Mesendoderm (in vitro differentiated cells): ENCODE measurements at regions not wholly inside any gene's neighbourhood (a gene's known extent, or its start where the extent isn't known, plus 50 kb on each side); places are given as distances from the start of the nearest gene placed in this dataset.

Experiments
- DNase-seq: peaks from one replicate; pipeline ENCODE4 v3.0.0; 2013
- H2AK5ac ChIP-seq: 2 replicates; pipeline ENCODE4 v1.6.1; 2013; ENCODE audit warnings: low read length, inconsistent platforms
- H2BK120ac ChIP-seq: 2 replicates; pipeline ENCODE4 v1.6.1; 2013; ENCODE audit warnings: low read depth, mild to moderate bottlenecking, low read length, moderate library complexity, mixed read lengths
- H2BK15ac ChIP-seq: replicated peaks from 2 replicates; pipeline ENCODE4 v1.6.1; 2013; ENCODE audit warnings: low read depth, mild to moderate bottlenecking, moderate library complexity
- H2BK5ac ChIP-seq: 2 replicates; pipeline ENCODE4 v1.6.1; 2013; ENCODE audit warnings: low read length, inconsistent platforms
- H3K18ac ChIP-seq: 2 replicates; pipeline ENCODE4 v1.6.1; 2013; ENCODE audit warnings: mild to moderate bottlenecking, low read length, mixed read lengths
- H3K23ac ChIP-seq: one replicate; pipeline ENCODE4 v1.6.1; 2013; ENCODE audit warnings: low read length
- H3K27ac ChIP-seq: 2 replicates; pipeline ENCODE4 v1.5.1; 2013; ENCODE audit warnings: low read depth, mild to moderate bottlenecking, inconsistent platforms, low read length, moderate library complexity
- H3K27me3 ChIP-seq: 2 replicates; pipeline ENCODE4 v1.6.1; 2013; ENCODE audit warnings: low read length, control low read depth, mild to moderate bottlenecking, inconsistent platforms; ENCODE audit not compliant: insufficient read depth, poor library complexity
- H3K36me3 ChIP-seq: 2 replicates; pipeline ENCODE4 v1.6.1; 2013; ENCODE audit warnings: low read length, inconsistent platforms; ENCODE audit not compliant: control insufficient read depth, insufficient read depth
- H3K4ac ChIP-seq: one replicate; pipeline ENCODE4 v1.6.1; 2013; ENCODE audit warnings: low read depth, mild to moderate bottlenecking, low read length, moderate library complexity
- H3K4me1 ChIP-seq: 2 replicates; pipeline ENCODE4 v1.6.1; 2013; ENCODE audit warnings: low read depth, low read length, inconsistent platforms; ENCODE audit not compliant: control insufficient read depth
- H3K4me2 ChIP-seq: 2 replicates; pipeline ENCODE4 v1.6.1; 2013; ENCODE audit warnings: low read length
- H3K4me3 ChIP-seq: 2 replicates; pipeline ENCODE4 v1.5.1; 2013; ENCODE audit warnings: mild to moderate bottlenecking, low read length
- H3K56ac ChIP-seq: one replicate; pipeline ENCODE4 v1.6.1; 2013; ENCODE audit warnings: low read length
- H3K79me1 ChIP-seq: 2 replicates; pipeline ENCODE4 v1.6.1; 2013; ENCODE audit warnings: low read length, inconsistent platforms
- H3K79me2 ChIP-seq: 2 replicates; pipeline ENCODE4 v1.6.1; 2013; ENCODE audit warnings: mild to moderate bottlenecking, low read length; ENCODE audit not compliant: control insufficient read depth, insufficient read depth
- H3K9ac ChIP-seq: 2 replicates; pipeline ENCODE4 v1.6.1; 2013; ENCODE audit warnings: low read length, inconsistent platforms
- H4K5ac ChIP-seq: one replicate; pipeline ENCODE4 v1.6.1; 2013; ENCODE audit warnings: low read length
- H4K8ac ChIP-seq: one replicate; pipeline ENCODE4 v1.6.1; 2013; ENCODE audit warnings: low read depth, mild to moderate bottlenecking, control low read depth, low read length, moderate library complexity
- WGBS: extraction: QIAGEN DNeasy Blood & Tissue Kit; methylation state at CpG from one replicate; pipeline ENCODE4 v1.1.7; 2013; ENCODE audit warnings: low lambda C conversion rate, missing lambda C conversion rate; ENCODE audit not compliant: insufficient coverage; ENCODE audit errors: extremely low coverage; 5-methylcytosine and 5-hydroxymethylcytosine counted together

- no peak overlapping the region for H3K18ac ChIP-seq
- peak overlapping the region; percentile 49 for H3K56ac ChIP-seq
- no peak overlapping the region for H2AK5ac ChIP-seq
- no peak overlapping the region for H3K27ac ChIP-seq
- H3K4me1 ChIP-seq = no peaks in the 10 kb centered on the region
- no peak overlapping the region for H3K23ac ChIP-seq
- no peaks in the 10 kb centered on the region for H3K27me3 ChIP-seq
- no peak overlapping the region for H4K8ac ChIP-seq
- no peaks in the 10 kb centered on the region for H3K79me2 ChIP-seq
- WGBS = no CpG with 5 or more reads among the region's 7 CpGs
- no peak overlapping the region for H2BK15ac ChIP-seq
- H4K5ac ChIP-seq = no peak overlapping the region
- no peak overlapping the region for H2BK120ac ChIP-seq
- H3K4me2 ChIP-seq = no peak overlapping the region
- no peak overlapping the region for H2BK5ac ChIP-seq
- H3K36me3 ChIP-seq = no peaks in the 10 kb centered on the region
- H3K4ac ChIP-seq = no peak overlapping the region
- H3K79me1 ChIP-seq = no peaks in the 10 kb centered on the region
- no peak overlapping the region for H3K4me3 ChIP-seq
- H3K9ac ChIP-seq = no peak overlapping the region
- peak; percentile 88 for DNase-seq
These were observed 126.7 kb upstream of the FOXF1 start for GRCh38 chr16:86383488-86384262.

- no peaks in the 10 kb centered on the region for H3K79me2 ChIP-seq
- no peaks in the 10 kb centered on the region for H3K4me1 ChIP-seq
- peak overlapping the region; percentile 49 for H3K56ac ChIP-seq
- no peak overlapping the region for H3K9ac ChIP-seq
- no peak overlapping the region for H2AK5ac ChIP-seq
- DNase-seq = no peak
- no peak overlapping the region for H3K27ac ChIP-seq
- WGBS = no CpG with 5 or more reads among the region's 9 CpGs
- no peak overlapping the region for H3K4me3 ChIP-seq
- no peaks in the 10 kb centered on the region for H3K79me1 ChIP-seq
- no peaks in the 10 kb centered on the region for H3K27me3 ChIP-seq
- H3K4me2 ChIP-seq = no peak overlapping the region
- no peak overlapping the region for H4K8ac ChIP-seq
- no peak overlapping the region for H3K18ac ChIP-seq
- H3K23ac ChIP-seq = no peak overlapping the region
- peak overlapping the region; percentile 26 for H3K4ac ChIP-seq
- H4K5ac ChIP-seq = no peak overlapping the region
- H2BK5ac ChIP-seq = no peak overlapping the region
- H2BK120ac ChIP-seq = no peak overlapping the region
- no peaks in the 10 kb centered on the region for H3K36me3 ChIP-seq
- no peak overlapping the region for H2BK15ac ChIP-seq
These were observed 126.1 kb upstream of the FOXF1 start for GRCh38 chr16:86384263-86384649.

DNA sequence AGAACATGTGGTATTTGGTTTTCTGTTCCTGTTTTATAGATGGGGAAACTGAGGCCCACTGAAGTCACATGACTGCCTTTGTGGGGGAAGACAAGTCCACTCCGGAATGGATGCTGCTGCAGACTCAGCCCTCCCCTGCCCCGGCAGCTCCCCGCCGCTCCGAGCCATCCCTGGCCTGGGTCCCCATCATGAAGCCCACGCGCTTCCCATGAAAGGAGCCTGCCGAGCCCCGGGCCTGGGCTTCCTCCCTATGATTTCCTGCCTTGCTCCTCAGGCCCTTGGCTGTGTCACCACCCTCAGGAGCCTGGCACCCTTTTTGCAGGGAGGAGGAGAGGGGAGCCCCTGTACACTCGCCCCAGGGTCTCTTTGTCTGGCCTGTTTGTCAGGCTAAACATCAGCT, 125.3 kb upstream of the FOXF1 start:
- WGBS = no CpG with 5 or more reads among the region's 10 CpGs

GRCh38 chr16:86387468-86388440, 122.6 kb upstream of the FOXF1 start:
- no peak overlapping the region for H3K9ac ChIP-seq
- no peak overlapping the region for H4K8ac ChIP-seq
- no peak overlapping the region for H4K5ac ChIP-seq
- H2BK15ac ChIP-seq = no peak overlapping the region
- H2AK5ac ChIP-seq = no peak overlapping the region
- H2BK120ac ChIP-seq = no peak overlapping the region
- H3K27me3 ChIP-seq = no peaks in the 10 kb centered on the region
- no peaks in the 10 kb centered on the region for H3K4me1 ChIP-seq
- H3K79me2 ChIP-seq = no peaks in the 10 kb centered on the region
- no peak overlapping the region for H3K4me3 ChIP-seq
- no CpG with 5 or more reads among the region's 24 CpGs for WGBS
- H3K4ac ChIP-seq = no peak overlapping the region
- no peak overlapping the region for H3K4me2 ChIP-seq
- no peak overlapping the region for H3K18ac ChIP-seq
- H3K79me1 ChIP-seq = no peaks in the 10 kb centered on the region
- H3K23ac ChIP-seq = no peak overlapping the region
- H2BK5ac ChIP-seq = no peak overlapping the region
- H3K36me3 ChIP-seq = no peaks in the 10 kb centered on the region
- H3K56ac ChIP-seq = no peak overlapping the region
- DNase-seq = peak; percentile 84
- H3K27ac ChIP-seq = no peak overlapping the region

More for the DNA sequence above, 125.3 kb upstream of the FOXF1 start:
- no peak overlapping the region for H2AK5ac ChIP-seq
- no peak overlapping the region for H3K23ac ChIP-seq
- no peak overlapping the region for H4K5ac ChIP-seq
- H3K4me1 ChIP-seq = no peaks in the 10 kb centered on the region
- H3K79me1 ChIP-seq = no peaks in the 10 kb centered on the region
- H3K4me3 ChIP-seq = no peak overlapping the region
- H3K27ac ChIP-seq = no peak overlapping the region
- no peaks in the 10 kb centered on the region for H3K79me2 ChIP-seq
- no peaks in the 10 kb centered on the region for H3K27me3 ChIP-seq
- H3K4me2 ChIP-seq = no peak overlapping the region
- H3K56ac ChIP-seq = peak overlapping the region; percentile 22
- H2BK120ac ChIP-seq = no peak overlapping the region
- no peak overlapping the region for H3K18ac ChIP-seq
- H2BK15ac ChIP-seq = no peak overlapping the region
- no peak overlapping the region for H3K9ac ChIP-seq
- no peak for DNase-seq
- no peak overlapping the region for H2BK5ac ChIP-seq
- no peak overlapping the region for H3K4ac ChIP-seq
- H4K8ac ChIP-seq = no peak overlapping the region
- H3K36me3 ChIP-seq = no peaks in the 10 kb centered on the region

GRCh38 chr16:86388976-86389375, 121.4 kb upstream of the FOXF1 start:
- Histone ChIP-seq H3K4me3 (no peak overlapping the region), H2BK120ac (no peak overlapping the region), H2BK5ac (no peak overlapping the region), H4K8ac (no peak overlapping the region), H3K36me3 (no peaks in the 10 kb centered on the region), H3K4me1 (no peaks in the 10 kb centered on the region), H3K18ac (no peak overlapping the region), H4K5ac (no peak overlapping the region), H2AK5ac (no peak overlapping the region), H2BK15ac (no peak overlapping the region), H3K4me2 (no peak overlapping the region), H3K23ac (no peak overlapping the region), H3K79me1 (no peaks in the 10 kb centered on the region), H3K4ac (no peak overlapping the region), H3K27ac (no peak overlapping the region), H3K27me3 (no peaks in the 10 kb centered on the region), H3K79me2 (no peaks in the 10 kb centered on the region), H3K56ac (no peak overlapping the region), H3K9ac (no peak overlapping the region)
- DNase-seq = no peak
- WGBS = no CpG with 5 or more reads among the region's 5 CpGs
